GF-D8 (cell line): ENCODE measurements at regions not wholly inside any gene's neighbourhood (a gene's known extent, or its start where the extent isn't known, plus 50 kb on each side); places are given as distances from the start of the nearest gene placed in this dataset.

ENCODE experiments used
- DNase-seq: peaks from one replicate; lab custom pipeline; 2025; lab: John Stamatoyannopoulos, UW

DNA sequence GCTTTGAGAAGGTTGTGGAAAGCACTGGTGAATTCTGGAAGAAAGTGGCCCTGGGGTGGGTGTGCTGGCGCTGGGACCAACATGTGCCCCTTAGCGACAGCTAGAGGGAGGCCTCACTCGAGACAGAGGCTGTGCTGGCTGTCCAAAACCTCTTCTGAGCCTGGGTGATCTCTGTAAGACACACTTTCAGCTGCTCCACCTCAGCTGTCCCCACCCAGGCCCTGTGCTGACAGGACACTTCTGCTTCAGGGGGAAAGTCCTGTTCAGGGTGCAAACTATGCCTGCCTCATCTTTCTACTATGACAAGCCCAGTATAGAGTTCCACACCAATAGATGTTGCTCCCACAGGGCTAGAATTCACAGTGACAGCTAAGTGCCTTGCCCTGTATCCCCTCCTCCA is 426.4 kb downstream of the MED10 start:
- DNase-seq: no peak

DNA sequence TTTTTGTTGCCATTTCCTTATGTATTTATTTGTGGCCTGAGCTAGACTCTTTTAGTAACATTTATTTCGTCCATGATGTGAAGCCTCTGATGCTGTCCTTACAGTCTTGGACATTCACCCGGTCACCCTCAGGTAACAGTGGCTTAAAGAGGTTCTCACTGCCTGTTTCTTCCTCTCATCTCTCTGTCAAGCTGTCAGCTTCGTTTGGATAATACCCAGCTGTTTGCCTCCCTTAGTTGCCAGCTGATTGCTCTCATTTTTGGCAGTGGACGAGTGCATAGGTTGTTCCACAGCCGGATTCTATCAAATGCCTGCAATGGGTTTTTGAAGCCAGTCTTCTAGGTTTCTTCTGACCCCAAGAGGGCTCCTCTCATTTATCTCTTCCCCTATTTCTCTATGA is 427.7 kb downstream of the MED10 start:
- DNase-seq: no peak

DNA sequence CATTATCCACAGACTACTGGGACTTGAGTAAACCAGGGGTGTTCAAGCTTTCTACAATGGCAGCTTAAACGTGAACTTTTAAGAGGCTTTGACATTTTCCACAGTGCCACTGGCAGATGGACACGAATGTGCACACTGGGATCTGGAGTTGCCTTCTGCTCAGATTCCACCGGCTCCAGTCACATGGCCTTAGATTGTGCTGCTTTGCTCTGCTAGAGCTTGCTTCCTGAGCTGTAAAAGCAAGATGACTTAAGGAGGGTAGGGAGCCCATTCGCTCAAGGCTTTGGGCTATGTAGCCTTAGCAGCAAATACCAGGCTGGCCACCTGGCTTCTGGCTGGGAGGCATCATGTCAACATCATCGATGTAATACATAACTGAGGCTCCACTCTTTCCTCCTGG is 436.9 kb downstream of the MED10 start:
- no peak for DNase-seq

DNA sequence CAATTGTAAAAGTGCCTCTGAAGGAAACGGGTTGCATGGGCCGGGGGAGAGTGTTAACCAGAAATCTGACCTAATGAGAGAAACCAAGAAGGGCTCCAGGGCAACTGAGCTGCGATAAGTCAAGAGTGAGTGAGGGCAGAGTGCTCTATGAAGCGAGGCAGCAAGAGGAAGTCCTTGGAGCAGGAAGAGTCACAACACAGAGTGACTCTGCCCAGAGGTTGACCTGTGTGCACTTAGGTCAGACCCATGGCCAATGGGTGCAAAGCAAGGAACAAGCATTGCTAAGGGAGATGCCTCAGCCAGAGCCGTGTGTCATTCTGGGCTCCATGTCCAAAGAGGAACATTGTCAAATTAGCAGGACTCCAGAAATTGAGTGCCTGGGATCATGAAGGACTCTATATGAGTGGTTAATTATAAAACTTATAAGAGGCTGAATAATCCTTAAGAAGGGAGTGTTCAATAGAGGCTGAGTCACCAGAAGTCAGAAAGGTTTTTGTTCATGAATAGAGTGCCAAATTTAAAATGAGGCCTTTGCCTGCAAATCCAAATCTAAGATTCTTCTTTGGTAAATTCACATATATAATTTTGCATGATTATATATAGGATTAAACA is 438.5 kb downstream of the MED10 start:
- no peak for DNase-seq

DNA sequence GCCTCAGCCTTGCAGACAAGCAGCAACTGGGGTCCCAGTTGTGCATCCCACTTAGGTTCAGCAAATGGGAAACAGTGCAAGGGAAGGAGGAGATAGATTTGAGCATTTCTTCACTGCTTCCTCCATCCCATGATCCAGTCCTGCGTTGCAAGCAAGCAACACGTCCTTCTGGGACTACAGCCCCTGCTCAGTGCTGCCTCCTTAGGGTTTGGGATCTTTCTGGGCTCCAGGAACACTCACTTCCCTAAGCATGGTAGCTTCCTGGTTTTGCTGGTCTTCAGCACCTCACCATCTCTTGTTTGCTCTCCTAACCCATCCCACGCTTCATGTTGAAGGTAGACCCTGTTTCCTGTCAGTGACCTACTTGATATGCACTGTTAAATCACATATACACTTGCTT is 444.7 kb downstream of the MED10 start:
- no peak for DNase-seq

DNA sequence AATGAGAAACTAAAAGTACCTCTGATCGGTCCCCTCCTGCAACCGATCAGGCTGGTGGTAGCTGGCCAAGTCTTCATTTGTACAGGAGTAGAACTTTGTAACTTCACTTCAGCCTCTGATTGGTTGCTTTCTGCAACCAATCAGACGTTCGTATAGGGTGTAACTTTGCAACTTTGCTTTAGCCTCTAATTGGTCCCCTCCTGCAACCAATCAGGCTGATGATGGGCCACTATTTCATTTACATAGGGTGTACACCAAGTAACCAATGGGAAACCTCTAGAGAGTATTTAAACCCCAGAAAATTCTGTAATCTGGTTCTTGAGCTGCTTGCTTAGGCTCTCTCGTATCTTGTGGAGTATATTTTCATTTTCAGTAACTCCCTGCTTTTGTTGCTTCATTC is 445.5 kb downstream of the MED10 start:
- DNase-seq: no peak

DNA sequence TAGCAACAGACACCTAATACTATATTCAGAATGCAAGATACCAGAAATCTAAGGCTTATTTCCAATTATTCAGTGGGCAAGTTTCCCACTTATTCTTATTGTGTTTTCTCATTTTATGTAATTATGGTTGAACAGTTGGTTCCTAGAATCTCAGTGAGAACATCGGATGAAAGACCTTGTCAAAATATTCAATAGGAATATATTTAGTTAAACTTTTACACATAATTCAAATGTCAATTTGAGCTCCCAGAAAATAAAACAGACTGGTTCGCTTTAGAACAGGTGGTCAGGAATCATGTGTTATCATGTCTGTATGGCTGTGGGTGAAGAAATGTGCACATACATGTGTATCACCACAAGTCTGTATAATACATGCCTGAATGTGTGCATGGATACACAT is 447.8 kb downstream of the MED10 start:
- DNase-seq: no peak

DNA sequence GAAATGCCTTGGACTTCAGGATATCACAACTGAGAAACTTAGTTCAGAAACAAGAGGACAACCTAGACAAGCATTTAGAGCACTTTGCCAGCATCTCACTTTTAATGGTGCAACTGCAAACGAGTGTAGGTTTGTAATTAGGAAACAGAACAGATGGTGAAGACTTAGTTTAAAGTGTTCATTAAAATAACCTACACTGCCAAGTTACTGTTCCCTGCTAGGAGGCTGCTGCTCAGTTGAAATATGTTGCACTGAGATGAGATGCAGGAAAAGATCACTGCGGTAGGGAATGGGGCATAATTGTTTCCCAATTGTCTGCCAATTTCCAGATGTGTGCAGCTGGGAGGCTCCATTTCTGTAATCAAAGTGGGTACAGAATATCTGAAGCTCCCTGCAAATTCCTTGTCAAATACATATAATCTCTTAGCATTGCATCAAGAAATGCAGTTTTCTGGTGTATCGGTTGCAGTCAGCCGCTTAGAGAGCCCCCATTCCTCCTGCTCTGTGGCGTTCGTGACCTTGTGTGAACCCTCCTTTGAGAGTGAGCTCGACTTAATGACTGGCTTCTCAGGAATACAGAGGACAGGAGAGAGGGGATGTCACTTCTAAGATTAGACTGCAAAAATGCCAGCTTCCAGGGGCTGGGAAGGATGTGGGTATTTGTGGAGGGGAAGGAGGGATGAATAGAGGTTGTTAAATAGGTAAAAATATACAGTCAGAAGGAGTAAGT is 448.9 kb downstream of the MED10 start:
- DNase-seq: no peak

DNA sequence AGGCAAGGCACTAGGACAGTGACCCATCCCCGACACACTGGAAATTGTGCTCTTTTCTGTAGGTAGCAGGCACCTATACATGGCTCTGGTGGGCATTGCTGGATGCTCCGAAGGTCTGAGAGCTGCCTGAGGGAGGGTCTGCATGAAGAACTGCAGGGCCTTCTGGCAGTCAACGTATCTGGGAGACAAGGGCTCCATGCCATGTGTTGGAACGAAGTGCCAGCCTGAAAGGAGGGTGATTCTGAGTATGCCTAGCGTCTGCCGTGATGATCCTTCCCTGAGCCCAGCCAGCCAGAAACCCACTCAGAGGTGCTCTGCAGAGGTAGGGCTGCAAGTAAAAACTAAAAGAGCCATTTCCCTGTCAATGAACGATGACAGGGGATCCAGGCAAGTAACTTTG is 453.2 kb downstream of the MED10 start:
- no peak for DNase-seq

DNA sequence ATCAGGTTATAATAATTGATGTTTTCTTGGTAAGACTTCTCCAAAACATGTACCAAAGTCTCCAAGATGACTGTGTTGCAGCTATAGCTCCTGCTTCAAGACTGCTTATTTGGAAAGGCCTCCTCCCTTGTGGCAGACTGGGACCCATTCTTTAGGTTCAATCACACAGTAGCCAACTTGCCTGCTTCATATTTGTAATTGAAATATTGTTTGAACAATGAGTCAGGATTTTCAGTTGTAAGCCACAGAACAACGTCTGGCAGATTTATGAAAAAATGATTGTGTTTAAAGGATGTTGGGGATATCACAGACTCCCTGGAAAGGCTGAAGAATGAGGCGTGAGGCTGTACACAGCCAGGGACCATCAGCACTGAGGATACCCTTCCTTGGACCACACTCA is 458.9 kb downstream of the MED10 start:
- DNase-seq: no peak

DNA sequence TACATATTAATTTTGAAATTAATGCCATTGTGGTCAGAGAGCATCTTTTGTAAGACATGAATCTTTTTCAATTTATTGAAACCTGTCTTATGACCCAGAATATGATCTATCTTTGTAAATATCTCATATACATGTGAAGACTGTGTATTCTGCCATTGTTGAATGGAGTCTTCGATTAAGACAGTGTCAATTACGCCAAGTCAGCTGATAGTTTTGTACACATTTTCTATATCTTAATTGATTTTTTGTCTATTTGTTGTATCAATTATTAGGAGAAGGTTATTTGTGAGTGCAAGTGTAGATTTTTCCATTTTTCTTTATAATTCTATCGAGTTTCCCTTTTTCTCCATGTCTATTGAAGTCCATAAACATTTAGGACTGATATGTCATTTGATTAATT is 471.6 kb downstream of the MED10 start:
- DNase-seq: no peak

DNA sequence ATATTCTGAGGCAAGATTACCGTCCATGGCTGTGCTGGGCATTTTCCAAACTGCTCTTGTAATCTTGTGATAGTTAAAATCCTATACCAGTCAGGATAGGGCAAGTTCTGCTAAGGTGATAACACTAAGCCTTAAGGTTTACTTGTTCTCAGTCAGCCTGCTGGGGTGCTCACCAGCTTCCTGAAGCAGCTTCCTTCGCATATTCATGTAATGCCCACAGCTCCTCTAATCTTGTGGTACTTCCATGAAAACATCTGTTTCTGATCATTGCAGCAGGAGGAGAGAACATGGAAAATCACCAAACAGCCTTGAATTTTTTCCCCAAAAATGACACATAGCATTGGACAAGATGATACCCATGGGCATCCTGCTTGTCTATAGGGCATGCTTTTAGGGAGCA is 473.2 kb downstream of the MED10 start:
- no peak for DNase-seq

DNA sequence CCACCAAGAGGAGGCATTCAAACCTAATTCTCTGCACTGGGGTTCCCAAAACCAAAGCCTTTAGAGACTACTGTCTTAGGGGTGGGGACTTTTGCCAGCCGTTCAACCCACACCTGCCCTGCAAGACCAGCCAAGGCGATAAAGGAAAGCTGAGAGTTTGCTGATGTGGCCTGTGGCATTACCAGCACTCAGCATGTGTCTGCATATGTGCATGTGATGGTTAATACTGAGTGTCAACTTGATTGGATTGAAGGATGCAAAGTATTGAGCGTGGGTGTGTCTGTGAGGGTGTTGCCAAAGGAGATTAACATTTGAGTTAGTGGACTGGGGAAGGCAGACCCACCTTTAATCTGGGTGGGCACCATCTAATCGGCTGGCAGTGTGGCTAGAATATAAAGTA is 474.2 kb downstream of the MED10 start:
- no peak for DNase-seq

DNA sequence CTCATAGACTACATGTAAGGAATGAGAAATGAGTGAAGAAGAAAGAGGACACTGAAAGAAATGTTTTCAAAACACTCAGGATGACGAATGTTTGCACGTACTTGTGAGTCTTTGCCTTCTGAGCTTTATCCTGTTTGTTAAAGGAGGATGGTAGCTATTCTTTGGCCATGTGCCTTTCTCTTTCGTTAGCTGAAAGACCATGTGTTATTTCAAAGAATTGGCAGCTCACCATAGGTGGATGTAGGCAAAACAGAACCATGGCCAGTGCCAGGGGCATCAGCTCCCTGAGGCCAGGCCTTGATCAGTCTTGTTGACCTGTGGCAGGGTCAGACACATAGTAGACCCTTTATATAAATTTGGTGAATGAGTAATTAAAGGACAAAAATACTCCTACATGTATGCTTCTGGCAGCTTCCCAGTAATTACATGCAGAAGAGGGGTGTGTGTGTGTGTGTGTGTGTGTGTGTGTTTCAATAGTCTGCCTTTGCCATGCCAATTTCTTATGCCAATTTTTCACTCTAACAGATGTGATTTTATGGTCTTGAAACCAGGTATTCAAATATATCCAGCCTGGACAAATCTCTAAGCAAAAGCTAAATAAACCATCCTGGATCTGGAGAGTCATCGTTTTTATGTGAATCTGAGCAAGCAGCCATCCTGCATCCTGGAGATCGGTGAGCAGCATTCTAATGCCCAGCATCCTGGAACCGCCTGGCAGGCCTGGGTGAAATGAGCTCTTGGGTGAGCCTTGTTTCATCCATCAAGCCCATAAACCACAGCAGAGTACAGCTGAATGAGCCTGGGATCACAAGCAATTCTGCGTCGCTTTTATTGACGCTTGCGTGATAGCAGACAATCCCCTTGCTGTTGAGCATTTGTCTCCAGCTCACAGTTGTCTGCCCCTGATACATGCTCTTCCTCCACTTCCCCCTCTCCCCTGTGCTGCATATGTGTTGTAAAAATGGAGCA is 475.4 kb downstream of the MED10 start:
- no peak for DNase-seq

DNA sequence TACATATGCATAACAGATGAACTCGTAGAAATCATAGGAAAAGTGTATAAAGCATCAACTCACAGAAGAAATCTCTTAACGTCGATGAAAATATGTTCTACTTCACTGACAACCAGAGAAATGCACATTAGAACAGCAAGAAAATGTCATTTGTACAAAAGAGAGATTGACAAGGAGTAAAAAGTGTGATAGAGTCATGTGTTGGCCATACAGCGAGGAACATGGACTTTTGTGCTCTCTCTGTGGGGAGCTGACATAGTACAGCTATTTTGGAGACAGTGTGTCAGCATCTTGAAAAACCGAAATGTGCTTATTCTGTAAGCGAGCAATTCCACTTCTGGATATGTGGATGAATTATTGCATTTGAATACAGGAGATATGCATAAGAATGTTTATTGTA is 477.9 kb downstream of the ICE1 start:
- DNase-seq: no peak

DNA sequence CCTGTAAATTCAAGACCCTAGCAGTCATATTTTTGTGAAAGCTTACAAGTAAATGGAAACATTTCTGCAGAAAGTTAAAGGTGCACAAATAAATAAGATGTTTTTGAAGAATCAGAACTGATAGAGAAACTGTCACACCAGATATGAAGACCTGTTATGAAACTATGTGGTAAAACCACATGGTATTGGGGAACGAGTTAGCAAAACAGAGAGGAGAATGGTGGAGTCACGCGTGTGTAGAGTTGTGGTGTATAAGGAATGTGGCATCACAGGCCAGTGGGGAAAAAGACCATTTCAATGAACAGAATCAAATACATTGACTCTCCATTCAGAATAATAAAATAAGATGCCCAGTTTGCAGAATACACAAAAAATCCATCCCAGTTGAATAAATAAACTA is 477.2 kb downstream of the ICE1 start:
- DNase-seq: no peak

DNA sequence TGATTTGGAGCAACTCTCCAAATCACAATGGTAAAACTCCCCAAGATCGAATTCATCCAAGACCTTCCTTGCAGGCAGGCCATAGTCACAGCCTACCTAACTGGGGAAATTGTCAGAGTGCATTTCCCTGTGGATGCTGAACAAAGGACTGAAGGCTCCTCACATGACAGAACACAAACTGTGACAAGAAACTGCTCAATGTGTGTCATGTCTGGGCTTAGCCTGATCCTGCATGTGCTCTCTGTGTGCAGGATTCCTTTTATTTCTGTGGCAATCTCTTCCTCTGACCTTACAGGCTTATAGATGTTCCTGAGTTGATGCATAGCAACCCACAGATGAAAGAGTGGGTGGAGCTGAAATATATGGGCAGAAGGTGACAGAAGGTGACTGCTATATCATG is 465.8 kb downstream of the ICE1 start:
- DNase-seq: no peak

DNA sequence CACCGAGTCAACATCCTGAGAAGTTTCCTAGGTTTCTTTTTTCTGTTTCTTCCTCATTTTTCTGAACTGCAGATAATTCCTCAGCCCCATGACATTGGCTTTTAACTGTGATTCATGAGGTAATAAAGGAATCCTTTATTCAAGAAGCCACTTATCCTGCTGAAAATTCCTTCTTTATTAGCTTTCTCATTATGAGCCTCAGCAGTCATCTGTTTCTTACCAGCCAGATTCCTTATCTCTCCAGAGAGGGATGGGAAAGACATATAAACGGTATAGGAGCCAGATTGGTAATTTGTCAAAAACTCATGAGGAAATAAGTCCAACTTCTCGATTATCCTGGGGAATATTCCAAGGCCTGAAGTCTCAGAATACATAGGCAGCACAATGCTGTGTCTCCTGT is 465.4 kb downstream of the ICE1 start:
- DNase-seq: no peak

DNA sequence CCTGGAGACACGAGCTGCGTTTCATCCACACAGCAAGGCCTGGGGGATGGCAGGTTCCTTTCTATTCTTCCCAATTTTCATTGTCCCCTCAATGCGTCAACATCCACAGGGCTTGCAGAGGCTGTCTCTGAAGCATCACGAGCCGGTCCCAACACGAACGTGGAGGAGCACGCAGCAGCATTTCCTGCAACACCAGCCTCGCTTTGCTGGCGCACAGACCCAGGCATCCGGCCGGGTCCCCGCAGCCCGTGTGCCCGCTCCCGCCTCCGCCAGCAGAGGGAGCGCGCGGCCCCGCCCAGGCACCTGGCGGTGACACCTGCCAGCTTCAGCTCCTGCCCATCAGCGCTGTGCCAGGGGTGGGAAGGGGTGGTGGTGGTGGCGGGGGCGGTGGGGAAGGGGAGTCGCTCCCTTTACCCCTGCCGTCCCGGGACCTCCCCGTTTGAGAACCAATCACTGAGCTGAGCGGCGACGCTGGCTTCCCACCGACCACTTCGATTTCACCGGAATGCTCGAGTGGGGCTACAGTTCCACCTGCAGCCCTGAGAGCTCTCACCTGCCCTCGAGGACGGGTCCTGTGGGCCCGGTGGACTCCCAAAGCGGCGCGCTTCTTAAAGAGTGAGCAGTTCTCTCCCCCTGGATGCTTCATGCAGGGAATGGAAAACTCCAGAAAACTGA is 464.5 kb downstream of the ICE1 start:
- no peak for DNase-seq

DNA sequence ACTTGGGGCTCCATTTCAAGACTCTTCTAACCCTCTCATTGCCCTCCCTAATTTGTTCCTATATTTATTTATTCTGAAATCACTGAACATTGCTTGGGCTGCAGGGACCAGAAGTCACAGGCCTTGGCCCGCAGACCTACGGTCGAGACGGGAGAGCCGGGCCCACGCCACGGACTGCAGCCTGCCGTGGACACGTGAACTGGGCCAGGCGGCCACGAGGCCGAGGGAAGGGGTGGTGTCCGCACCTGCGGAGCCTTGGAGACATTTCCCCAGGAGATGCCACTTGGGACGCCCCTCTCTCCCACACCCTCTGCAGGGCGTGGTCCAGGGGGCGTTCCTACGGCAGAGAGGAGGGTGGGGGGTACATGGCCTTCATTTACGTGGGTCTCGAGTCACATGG is 463.9 kb downstream of the ICE1 start:
- DNase-seq: no peak

DNA sequence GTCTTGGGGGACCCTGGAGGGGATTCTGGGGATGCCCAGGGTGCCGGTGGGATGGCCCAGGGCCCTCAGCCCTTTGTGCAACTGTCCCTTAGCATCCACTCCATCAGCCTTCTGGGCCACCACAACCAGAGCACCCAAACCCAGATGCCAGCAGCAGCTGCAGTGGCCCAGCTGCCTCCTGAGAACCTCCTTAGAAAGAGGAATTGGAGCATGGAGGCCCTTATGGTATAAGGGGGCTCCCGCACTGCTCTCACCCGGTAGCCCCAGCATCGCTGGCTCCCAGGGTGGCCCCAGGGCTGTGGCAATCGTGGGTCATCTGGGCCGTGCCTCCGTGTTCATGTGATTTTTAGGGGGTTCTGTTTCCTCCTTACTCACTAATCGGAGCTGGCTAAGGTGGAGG is 463.3 kb downstream of the ICE1 start:
- DNase-seq: no peak

DNA sequence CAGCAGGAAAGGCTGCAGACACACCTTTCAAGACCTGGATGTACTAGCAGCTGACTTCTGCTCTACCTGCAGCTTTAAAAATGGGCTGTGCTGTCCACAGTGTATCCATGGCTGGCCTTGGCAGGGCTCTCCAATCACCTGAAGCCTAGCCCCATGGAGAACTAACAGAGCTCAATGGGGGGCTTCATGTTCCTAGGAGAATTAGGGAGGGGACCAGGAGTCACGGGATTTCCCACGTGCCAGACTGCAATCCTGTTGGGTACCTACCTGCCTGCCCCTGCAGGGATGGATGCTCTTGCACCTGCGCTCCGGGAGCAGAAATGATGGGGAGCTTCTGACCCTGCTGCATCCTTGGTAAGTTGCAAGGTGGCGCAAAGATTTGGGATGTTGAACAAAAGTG is 462.1 kb downstream of the ICE1 start:
- DNase-seq: no peak

DNA sequence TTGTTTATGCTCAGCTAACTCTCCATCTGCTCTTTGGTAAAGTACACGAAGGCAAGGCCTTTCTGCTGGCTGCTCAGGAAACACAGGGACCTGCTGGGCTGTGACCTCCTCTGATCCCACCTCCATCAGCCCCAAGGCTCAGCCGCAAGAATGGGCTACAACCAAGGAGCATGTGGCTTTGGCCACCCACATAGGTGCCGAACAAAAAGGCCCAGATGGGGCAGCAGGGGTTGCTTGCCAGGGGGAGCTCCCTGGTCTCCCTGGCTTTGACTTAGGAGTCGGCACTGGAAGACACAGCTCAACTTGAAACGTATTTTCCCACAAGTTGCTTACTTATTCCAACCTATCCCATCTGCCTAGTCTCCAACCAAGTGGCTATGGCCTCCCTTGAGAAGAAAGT is 461.1 kb downstream of the ICE1 start:
- no peak for DNase-seq
